ENCODE measurements at regions not wholly inside any gene's neighbourhood (a gene's known extent, or its start where the extent isn't known, plus 50 kb on each side); places are given as distances from the start of the nearest gene placed in this dataset.

GRCh38 chr10:129210876-129211275 is 256.2 kb upstream of the MGMT start:
- TF ChIP-seq SIN3A (IDR thresholded peaks at IDR 0.05; ENCODE audit: borderline replicate concordance, insufficient read depth, low read length) (no peak), TAF1 (IDR thresholded peaks at IDR 0.05; ENCODE audit: borderline replicate concordance, insufficient read depth, low read length) (no peak), FOXP2 (optimal IDR thresholded peaks at IDR 0.05; ENCODE audit: borderline replicate concordance, extremely low read depth, extremely low read length, insufficient read depth) (no peak), POLR2AphosphoS5 (IDR thresholded peaks at IDR 0.05; ENCODE audit: low read depth, low read length) (no peak), REST (IDR thresholded peaks at IDR 0.05; ENCODE audit: insufficient read depth in 1 of 2, low read depth in 2 of 2, low read length in 2 of 2) (no peak)

GRCh38 chr10:129213256-129213655 is 253.8 kb upstream of the MGMT start:
- TF ChIP-seq POLR2AphosphoS5 (IDR thresholded peaks at IDR 0.05; ENCODE audit: low read depth, low read length) (no peak), REST (IDR thresholded peaks at IDR 0.05; ENCODE audit: insufficient read depth in 1 of 2, low read depth in 2 of 2, low read length in 2 of 2) (no peak), TAF1 (IDR thresholded peaks at IDR 0.05; ENCODE audit: borderline replicate concordance, insufficient read depth, low read length) (no peak), FOXP2 (optimal IDR thresholded peaks at IDR 0.05; ENCODE audit: borderline replicate concordance, extremely low read depth, extremely low read length, insufficient read depth) (no peak), SIN3A (IDR thresholded peaks at IDR 0.05; ENCODE audit: borderline replicate concordance, insufficient read depth, low read length) (no peak)

- no peak for TF ChIP-seq FOXP2 (optimal IDR thresholded peaks at IDR 0.05; ENCODE audit: borderline replicate concordance, extremely low read depth, extremely low read length, insufficient read depth)
- TF ChIP-seq POLR2AphosphoS5 (IDR thresholded peaks at IDR 0.05; ENCODE audit: low read depth, low read length): no peak
- TF ChIP-seq REST (IDR thresholded peaks at IDR 0.05; ENCODE audit: insufficient read depth in 1 of 2, low read depth in 2 of 2, low read length in 2 of 2): no peak
- TF ChIP-seq SIN3A (IDR thresholded peaks at IDR 0.05; ENCODE audit: borderline replicate concordance, insufficient read depth, low read length): no peak
- TF ChIP-seq TAF1 (IDR thresholded peaks at IDR 0.05; ENCODE audit: borderline replicate concordance, insufficient read depth, low read length): no peak
Observed at GRCh38 chr10:129219364-129219763, 247.7 kb upstream of the MGMT start.

GRCh38 chr10:129222436-129222835 is 244.6 kb upstream of the MGMT start:
- no peak for TF ChIP-seq POLR2AphosphoS5 (IDR thresholded peaks at IDR 0.05; ENCODE audit: low read depth, low read length)
- TF ChIP-seq FOXP2 (optimal IDR thresholded peaks at IDR 0.05; ENCODE audit: borderline replicate concordance, extremely low read depth, extremely low read length, insufficient read depth): no peak
- TF ChIP-seq SIN3A (IDR thresholded peaks at IDR 0.05; ENCODE audit: borderline replicate concordance, insufficient read depth, low read length): no peak
- no peak for TF ChIP-seq REST (IDR thresholded peaks at IDR 0.05; ENCODE audit: insufficient read depth in 1 of 2, low read depth in 2 of 2, low read length in 2 of 2)
- no peak for TF ChIP-seq TAF1 (IDR thresholded peaks at IDR 0.05; ENCODE audit: borderline replicate concordance, insufficient read depth, low read length)

- no peak for TF ChIP-seq SIN3A (IDR thresholded peaks at IDR 0.05; ENCODE audit: borderline replicate concordance, insufficient read depth, low read length)
- no peak for TF ChIP-seq FOXP2 (optimal IDR thresholded peaks at IDR 0.05; ENCODE audit: borderline replicate concordance, extremely low read depth, extremely low read length, insufficient read depth)
- no peak for TF ChIP-seq REST (IDR thresholded peaks at IDR 0.05; ENCODE audit: insufficient read depth in 1 of 2, low read depth in 2 of 2, low read length in 2 of 2)
- no peak for TF ChIP-seq POLR2AphosphoS5 (IDR thresholded peaks at IDR 0.05; ENCODE audit: low read depth, low read length)
- TF ChIP-seq TAF1 (IDR thresholded peaks at IDR 0.05; ENCODE audit: borderline replicate concordance, insufficient read depth, low read length): no peak
Observed at GRCh38 chr10:129223363-129223762, 243.7 kb upstream of the MGMT start.

Data from PFSK-1 (cell line).